HG02981 (cell line): ENCODE measurements at regions not wholly inside any gene's neighbourhood (a gene's known extent, or its start where the extent isn't known, plus 50 kb on each side); places are given as distances from the start of the nearest gene placed in this dataset.

ENCODE experiments used
- ATAC-seq: cut with Tn5 transposase; IDR thresholded peaks from one replicate; pipeline ENCODE4 v1.9.1; 2021; ENCODE audit warnings: mild to moderate bottlenecking, moderate library complexity; ENCODE audit not compliant: unreplicated experiment

GRCh38 chr7:119351320-119351719, 921.7 kb upstream of the KCND2 start:
- ATAC-seq = no peak

- no peak for ATAC-seq
These were observed 898.5 kb upstream of the KCND2 start for GRCh38 chr7:119374436-119374835.

- no peak for ATAC-seq
These were observed 895.1 kb upstream of the KCND2 start for GRCh38 chr7:119377861-119378260.

GRCh38 chr7:119382726-119383125, 890.2 kb upstream of the KCND2 start:
- ATAC-seq = no peak

- no peak for ATAC-seq
These were observed 878.0 kb upstream of the KCND2 start for GRCh38 chr7:119395024-119395423.

GRCh38 chr7:119397156-119397555, 875.8 kb upstream of the KCND2 start:
- ATAC-seq = peak; percentile 79

- ATAC-seq = no peak
These were observed 864.4 kb upstream of the KCND2 start for GRCh38 chr7:119408596-119408995.

- no peak for ATAC-seq
These were observed 859.6 kb upstream of the KCND2 start for GRCh38 chr7:119413314-119413805.

GRCh38 chr7:119415682-119416081, 857.3 kb upstream of the KCND2 start:
- no peak for ATAC-seq

GRCh38 chr7:119421657-119422056, 851.3 kb upstream of the KCND2 start:
- no peak for ATAC-seq

GRCh38 chr7:119436882-119437281, 836.1 kb upstream of the KCND2 start:
- ATAC-seq = no peak

GRCh38 chr7:119438315-119438714, 834.7 kb upstream of the KCND2 start:
- no peak for ATAC-seq

- no peak for ATAC-seq
These were observed 833.8 kb upstream of the KCND2 start for GRCh38 chr7:119439192-119439591.

- ATAC-seq = no peak
These were observed 820.6 kb upstream of the KCND2 start for GRCh38 chr7:119452401-119452800.

- ATAC-seq = no peak
These were observed 807.1 kb upstream of the KCND2 start for GRCh38 chr7:119465798-119466305.

- ATAC-seq = no peak
These were observed 800.5 kb upstream of the KCND2 start for GRCh38 chr7:119472408-119473038.

GRCh38 chr7:119482209-119482608, 790.8 kb upstream of the KCND2 start:
- peak; percentile 92 for ATAC-seq

GRCh38 chr7:119482671-119483070, 790.3 kb upstream of the KCND2 start:
- no peak for ATAC-seq

- no peak for ATAC-seq
These were observed 789.6 kb upstream of the KCND2 start for GRCh38 chr7:119483364-119483763.

GRCh38 chr7:119514326-119514725, 758.6 kb upstream of the KCND2 start:
- no peak for ATAC-seq

GRCh38 chr7:119515214-119515613, 757.8 kb upstream of the KCND2 start:
- no peak for ATAC-seq

- ATAC-seq = no peak
These were observed 757.0 kb upstream of the KCND2 start for GRCh38 chr7:119515962-119516361.

- ATAC-seq = no peak
These were observed 750.7 kb upstream of the KCND2 start for GRCh38 chr7:119522263-119522662.
